Neural progenitor cell (in vitro differentiated cells): ENCODE measurements at regions not wholly inside any gene's neighbourhood (a gene's known extent, or its start where the extent isn't known, plus 50 kb on each side); places are given as distances from the start of the nearest gene placed in this dataset.

Experiments
- DNase-seq: peaks from one replicate; pipeline ENCODE4 v3.0.0-alpha.2; 2016; ENCODE audit warnings: low spot score
- H2AFZ ChIP-seq: fragments of 200-600 bp; sonication (generic); replicated peaks from 2 replicates; pipeline ENCODE4 v1.6.1; 2016; ENCODE audit warnings: antibody characterized with exemption
- H3F3A ChIP-seq: fragments of 200-600 bp; sonication (generic); 2 replicates; pipeline ENCODE4 v1.6.1; 2016; ENCODE audit warnings: antibody characterized with exemption, low read depth
- H3K27ac ChIP-seq: fragments of 200-600 bp; sonication (generic); 2 replicates; pipeline ENCODE4 v1.5.1; 2016; ENCODE audit warnings: mild to moderate bottlenecking
- H3K27me3 ChIP-seq: fragments of 200-600 bp; sonication (generic); 2 replicates; pipeline ENCODE4 v1.6.1; 2016; ENCODE audit warnings: mild to moderate bottlenecking, moderate library complexity
- H3K36me3 ChIP-seq: fragments of 200-600 bp; sonication (generic); 2 replicates; pipeline ENCODE4 v1.5.1; 2016
- H3K4me1 ChIP-seq: fragments of 200-600 bp; sonication (generic); 2 replicates; pipeline ENCODE4 v1.6.1; 2016; ENCODE audit warnings: mixed run types
- H3K4me2 ChIP-seq: fragments of 200-600 bp; sonication (generic); 2 replicates; pipeline ENCODE4 v1.6.1; 2016
- H3K4me3 ChIP-seq: fragments of 200-600 bp; sonication (generic); 2 replicates; pipeline ENCODE4 v1.5.1; 2016
- H3K79me2 ChIP-seq: fragments of 200-600 bp; sonication (generic); 2 replicates; pipeline ENCODE4 v1.6.1; 2016; ENCODE audit warnings: low read depth
- H3K9ac ChIP-seq: fragments of 200-600 bp; sonication (generic); 2 replicates; pipeline ENCODE4 v1.6.1; 2016
- H3K9me3 ChIP-seq: fragments of 200-600 bp; sonication (generic); 2 replicates; pipeline ENCODE4 v1.5.1; 2016; ENCODE audit warnings: low read depth
- H4K20me1 ChIP-seq: fragments of 200-600 bp; sonication (generic); 2 replicates; pipeline ENCODE4 v1.6.1; 2016; ENCODE audit warnings: low read depth
- H3K27ac Mint-ChIP-seq: 3 replicates; pipeline ENCODE4 v1.8.0; 2021; ENCODE audit warnings: mixed read lengths
- H3K27me3 Mint-ChIP-seq: 2 replicates; pipeline ENCODE4 v1.8.0; 2022; ENCODE audit warnings: low read depth, mild to moderate bottlenecking, inconsistent platforms, moderate library complexity, mixed read lengths; ENCODE audit not compliant: insufficient read depth
- H3K36me3 Mint-ChIP-seq: 3 replicates; pipeline ENCODE4 v1.8.0; 2021; ENCODE audit warnings: mixed read lengths
- H3K4me1 Mint-ChIP-seq: 3 replicates; pipeline ENCODE4 v1.8.0; 2021; ENCODE audit warnings: mixed read lengths
- H3K4me3 Mint-ChIP-seq: 3 replicates; pipeline ENCODE4 v1.8.0; 2021; ENCODE audit warnings: mild to moderate bottlenecking, moderate library complexity, mixed read lengths
- H3K9me3 Mint-ChIP-seq: 3 replicates; pipeline ENCODE4 v1.8.0; 2020; ENCODE audit warnings: mixed read lengths
- EZH2 ChIP-seq: fragments of 200-600 bp; sonication (generic); IDR thresholded peaks from 2 replicates; pipeline ENCODE4 v1.6.1; 2017; ENCODE audit warnings: antibody characterized with exemption, mild to moderate bottlenecking, moderate library complexity
- EZH2phosphoT487 ChIP-seq: fragments of 200-600 bp; sonication (generic); IDR thresholded peaks from 2 replicates; pipeline ENCODE4 v1.6.1; 2017; ENCODE audit warnings: antibody characterized with exemption
- TF ChIP-seq, protein P1 (sequence below): fragments of 200-600 bp; sonication (generic); IDR thresholded peaks from 2 replicates; pipeline ENCODE4 v1.5.1; 2017; ENCODE audit warnings: antibody characterized with exemption, mild to moderate bottlenecking

- Histone ChIP-seq H2AFZ (peak overlapping the region; percentile 40), H3F3A (no peaks in the 10 kb centered on the region), H3K36me3 (no peaks in the 10 kb centered on the region), H3K27ac (no peak overlapping the region), H3K4me1 (no peaks in the 10 kb centered on the region), H3K4me2 (no peak overlapping the region), H3K79me2 (no peaks in the 10 kb centered on the region), H4K20me1 (no peaks in the 10 kb centered on the region), H3K27me3 (no peaks in the 10 kb centered on the region), H3K9ac (no peak overlapping the region), H3K9me3 (no peaks in the 10 kb centered on the region), H3K4me3 (no peak overlapping the region)
- no peak for DNase-seq
- Mint-ChIP-seq H3K4me1 (peaks cover 3% of the 10 kb centered on the region), H3K4me3 (no peak overlapping the region), H3K9me3 (peaks cover 3% of the 10 kb centered on the region), H3K27me3 (peaks cover 2% of the 10 kb centered on the region), H3K36me3 (peaks cover 2% of the 10 kb centered on the region), H3K27ac (no peak overlapping the region)
- TF ChIP-seq, protein P1, sequence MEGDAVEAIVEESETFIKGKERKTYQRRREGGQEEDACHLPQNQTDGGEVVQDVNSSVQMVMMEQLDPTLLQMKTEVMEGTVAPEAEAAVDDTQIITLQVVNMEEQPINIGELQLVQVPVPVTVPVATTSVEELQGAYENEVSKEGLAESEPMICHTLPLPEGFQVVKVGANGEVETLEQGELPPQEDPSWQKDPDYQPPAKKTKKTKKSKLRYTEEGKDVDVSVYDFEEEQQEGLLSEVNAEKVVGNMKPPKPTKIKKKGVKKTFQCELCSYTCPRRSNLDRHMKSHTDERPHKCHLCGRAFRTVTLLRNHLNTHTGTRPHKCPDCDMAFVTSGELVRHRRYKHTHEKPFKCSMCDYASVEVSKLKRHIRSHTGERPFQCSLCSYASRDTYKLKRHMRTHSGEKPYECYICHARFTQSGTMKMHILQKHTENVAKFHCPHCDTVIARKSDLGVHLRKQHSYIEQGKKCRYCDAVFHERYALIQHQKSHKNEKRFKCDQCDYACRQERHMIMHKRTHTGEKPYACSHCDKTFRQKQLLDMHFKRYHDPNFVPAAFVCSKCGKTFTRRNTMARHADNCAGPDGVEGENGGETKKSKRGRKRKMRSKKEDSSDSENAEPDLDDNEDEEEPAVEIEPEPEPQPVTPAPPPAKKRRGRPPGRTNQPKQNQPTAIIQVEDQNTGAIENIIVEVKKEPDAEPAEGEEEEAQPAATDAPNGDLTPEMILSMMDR: no peak
- TF ChIP-seq EZH2 (no peak), EZH2phosphoT487 (no peak)
Measured at GRCh38 chr15:72873379-72874233, 90.0 kb upstream of the ADPGK start.

DNA sequence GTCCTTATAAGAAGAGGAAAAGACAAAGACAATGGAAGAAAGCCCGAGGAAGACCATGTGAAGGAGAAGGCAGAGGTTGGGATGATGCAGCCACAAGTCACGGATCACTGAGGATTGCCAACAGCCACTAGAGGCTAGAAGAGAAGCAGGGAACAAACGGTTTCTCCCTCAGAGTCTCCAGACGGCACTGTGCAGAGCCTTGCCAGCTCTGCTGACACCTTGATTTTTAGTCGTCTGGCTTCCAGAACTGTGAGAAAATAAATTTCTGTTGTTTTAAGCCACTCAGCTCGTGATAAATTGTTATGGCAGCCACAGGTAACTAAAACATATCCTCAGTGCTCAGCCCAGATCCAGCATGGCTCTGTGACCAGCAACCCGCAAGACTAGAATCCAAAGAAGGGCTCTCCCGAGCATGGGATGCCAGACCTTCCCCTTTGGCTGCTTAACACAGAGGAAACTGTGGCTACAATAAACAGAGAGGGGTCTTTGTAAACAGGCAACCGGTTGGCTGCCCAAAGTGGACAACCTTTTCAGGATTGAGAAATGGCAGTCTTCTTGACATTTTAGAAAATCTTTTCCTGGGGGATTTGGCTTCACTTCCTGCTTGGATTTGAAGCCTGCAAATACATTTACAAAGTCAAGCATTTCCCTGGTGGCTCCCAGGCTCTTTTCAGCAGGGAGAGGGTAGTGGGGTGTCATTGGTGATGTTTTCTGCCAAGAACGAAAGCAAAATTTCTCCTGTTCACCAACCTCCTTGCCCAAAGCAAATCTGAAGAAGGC, 88.7 kb upstream of the ADPGK start:
- H3K9me3 Mint-ChIP-seq: peaks cover 3% of the 10 kb centered on the region
- Histone ChIP-seq H3K9ac (no peak overlapping the region), H3K4me2 (no peak overlapping the region), H3K27me3 (no peaks in the 10 kb centered on the region), H3F3A (no peaks in the 10 kb centered on the region), H3K9me3 (no peaks in the 10 kb centered on the region), H3K36me3 (no peaks in the 10 kb centered on the region), H2AFZ (peak overlapping the region; percentile 14), H3K4me3 (no peak overlapping the region), H4K20me1 (no peaks in the 10 kb centered on the region), H3K79me2 (no peaks in the 10 kb centered on the region), H3K4me1 (no peaks in the 10 kb centered on the region), H3K27ac (no peak overlapping the region)
- no peak for TF ChIP-seq EZH2phosphoT487
- TF ChIP-seq EZH2: no peak
- TF ChIP-seq, protein P1: no peak
- no peak overlapping the region for H3K4me3 Mint-ChIP-seq
- no peak for DNase-seq
- no peak overlapping the region for H3K27ac Mint-ChIP-seq
- peaks cover 2% of the 10 kb centered on the region for H3K27me3 Mint-ChIP-seq
- peaks cover 3% of the 10 kb centered on the region for H3K4me1 Mint-ChIP-seq
- peaks cover 2% of the 10 kb centered on the region for H3K36me3 Mint-ChIP-seq

DNA sequence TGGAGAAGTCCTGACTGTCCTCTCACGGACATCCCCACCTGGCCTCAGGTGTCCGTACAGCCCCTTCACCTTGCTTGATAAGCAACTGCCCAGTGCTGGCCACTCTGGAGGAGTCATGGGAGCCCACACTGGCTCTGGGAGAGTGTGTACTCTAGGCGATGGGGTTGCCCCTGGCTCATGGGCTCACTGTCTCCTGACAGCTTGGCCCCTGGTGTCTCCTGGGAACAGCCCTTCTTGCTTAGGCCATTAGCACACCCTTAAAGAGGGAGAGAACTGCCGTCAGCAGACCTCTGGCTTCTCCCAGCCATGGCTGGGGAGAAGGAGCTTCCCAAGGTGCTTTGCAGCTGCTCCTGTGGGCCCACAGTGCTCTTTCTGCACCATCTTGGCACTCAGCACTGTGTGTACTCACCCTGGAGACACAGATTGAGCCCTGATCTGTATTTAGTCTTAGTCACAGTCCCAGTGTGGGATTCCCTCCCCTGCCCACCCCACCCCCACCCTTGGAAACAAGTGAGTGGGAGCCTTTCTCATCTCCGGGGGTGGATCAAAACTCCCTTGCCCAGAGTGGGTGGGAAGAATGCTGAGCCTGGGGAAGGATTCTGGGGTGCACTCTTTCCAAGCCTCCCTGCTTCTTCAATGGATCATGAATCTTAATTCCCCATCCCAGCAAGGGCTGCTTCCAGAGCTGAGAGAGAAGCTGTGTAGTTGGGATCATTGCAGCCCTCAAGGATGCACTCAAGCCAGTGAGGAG, 83.5 kb upstream of the ADPGK start:
- Histone ChIP-seq H3K4me3 (no peak overlapping the region), H3K4me1 (no peaks in the 10 kb centered on the region), H3K79me2 (no peaks in the 10 kb centered on the region), H3K9me3 (no peaks in the 10 kb centered on the region), H4K20me1 (no peaks in the 10 kb centered on the region), H3K27ac (no peak overlapping the region), H2AFZ (no peak overlapping the region), H3K27me3 (no peaks in the 10 kb centered on the region), H3K9ac (no peak overlapping the region), H3K36me3 (no peaks in the 10 kb centered on the region), H3K4me2 (no peak overlapping the region), H3F3A (no peaks in the 10 kb centered on the region)
- H3K9me3 Mint-ChIP-seq: no peaks in the 10 kb centered on the region
- H3K4me1 Mint-ChIP-seq: peaks cover 4% of the 10 kb centered on the region
- DNase-seq: no peak
- no peaks in the 10 kb centered on the region for H3K36me3 Mint-ChIP-seq
- peaks cover 5% of the 10 kb centered on the region for H3K27me3 Mint-ChIP-seq
- no peak for TF ChIP-seq EZH2phosphoT487
- no peak for TF ChIP-seq EZH2
- TF ChIP-seq, protein P1: no peak
- no peak overlapping the region for H3K4me3 Mint-ChIP-seq
- H3K27ac Mint-ChIP-seq: no peak overlapping the region
